ENCODE measurements at regions not wholly inside any gene's neighbourhood (a gene's known extent, or its start where the extent isn't known, plus 50 kb on each side); places are given as distances from the start of the nearest gene placed in this dataset.

DNA sequence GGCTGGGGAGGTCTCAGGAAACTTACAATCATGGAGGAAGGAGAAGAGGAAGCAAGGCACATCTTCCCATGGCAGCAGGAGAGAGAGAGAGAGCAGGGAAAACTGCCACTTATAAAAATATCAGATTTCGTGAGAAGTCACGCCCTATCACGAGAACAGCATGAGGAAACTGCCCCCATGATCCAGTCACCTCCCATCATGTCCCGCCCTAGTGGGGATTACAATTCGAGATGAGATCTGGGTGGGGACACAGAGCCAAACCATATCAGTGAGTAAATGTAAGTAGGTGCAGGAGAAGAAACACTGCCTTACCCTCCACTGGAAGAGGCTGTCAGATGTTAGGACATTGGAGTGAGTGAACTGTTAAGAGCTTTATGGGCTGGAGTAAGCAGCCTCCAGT, 270.4 kb downstream of the TFAP2C start:
- ChIA-PET POLR2A (no interaction called here), CTCF (no interaction called here)
- Histone ChIP-seq H3K4me1 (ENCODE audit: insufficient read depth, low read length) (no peaks in the 10 kb centered on the region), H3K4me3 (ENCODE audit: low read length) (no peak overlapping the region), H3K36me3 (ENCODE audit: insufficient read depth, low read length) (no peaks in the 10 kb centered on the region), H3K27ac (ENCODE audit: low read depth in 1 of 2, low read length in 2 of 2) (no peak overlapping the region), H3K27me3 (ENCODE audit: control insufficient read depth in 1 of 2, insufficient read depth in 2 of 2, low read length in 2 of 2) (peaks cover 3 to 4% of the 10 kb centered on the region in 2 experiments), H3K9me3 (ENCODE audit: control insufficient read depth in 1 of 2, insufficient read depth in 1 of 2, low read length in 2 of 2) (peaks cover 0 to 3% of the 10 kb centered on the region in 2 experiments)
- intact Hi-C loops (cut with DNase I, micrococcal nuclease) = no loop called here
- H3K36me3 Mint-ChIP-seq (ENCODE audit: low read depth) = no peaks in the 10 kb centered on the region
- no peak overlapping the region for H3K4me3 Mint-ChIP-seq
- H3K27ac Mint-ChIP-seq = no peak overlapping the region
- TF ChIP-seq, protein P1, sequence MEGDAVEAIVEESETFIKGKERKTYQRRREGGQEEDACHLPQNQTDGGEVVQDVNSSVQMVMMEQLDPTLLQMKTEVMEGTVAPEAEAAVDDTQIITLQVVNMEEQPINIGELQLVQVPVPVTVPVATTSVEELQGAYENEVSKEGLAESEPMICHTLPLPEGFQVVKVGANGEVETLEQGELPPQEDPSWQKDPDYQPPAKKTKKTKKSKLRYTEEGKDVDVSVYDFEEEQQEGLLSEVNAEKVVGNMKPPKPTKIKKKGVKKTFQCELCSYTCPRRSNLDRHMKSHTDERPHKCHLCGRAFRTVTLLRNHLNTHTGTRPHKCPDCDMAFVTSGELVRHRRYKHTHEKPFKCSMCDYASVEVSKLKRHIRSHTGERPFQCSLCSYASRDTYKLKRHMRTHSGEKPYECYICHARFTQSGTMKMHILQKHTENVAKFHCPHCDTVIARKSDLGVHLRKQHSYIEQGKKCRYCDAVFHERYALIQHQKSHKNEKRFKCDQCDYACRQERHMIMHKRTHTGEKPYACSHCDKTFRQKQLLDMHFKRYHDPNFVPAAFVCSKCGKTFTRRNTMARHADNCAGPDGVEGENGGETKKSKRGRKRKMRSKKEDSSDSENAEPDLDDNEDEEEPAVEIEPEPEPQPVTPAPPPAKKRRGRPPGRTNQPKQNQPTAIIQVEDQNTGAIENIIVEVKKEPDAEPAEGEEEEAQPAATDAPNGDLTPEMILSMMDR (IDR thresholded peaks at IDR 0.05) = no peak
- no peak for ATAC-seq (ENCODE audit: poor library complexity)
- H3K27me3 Mint-ChIP-seq = peaks cover 23% of the 10 kb centered on the region
- peaks cover 3% of the 10 kb centered on the region for H3K9me3 Mint-ChIP-seq
- H3K4me1 Mint-ChIP-seq (ENCODE audit: low read depth) = no peaks in the 10 kb centered on the region
- DNase-seq = no peak

- Mint-ChIP-seq H3K9me3 (peaks cover 2% of the 10 kb centered on the region), H3K4me3 (no peak overlapping the region), H3K36me3 (ENCODE audit: low read depth) (no peaks in the 10 kb centered on the region), H3K4me1 (ENCODE audit: low read depth) (no peaks in the 10 kb centered on the region), H3K27me3 (peaks cover 23% of the 10 kb centered on the region), H3K27ac (no peak overlapping the region)
- no peaks in the 10 kb centered on the region for H3K4me1 ChIP-seq (ENCODE audit: insufficient read depth, low read length)
- peaks cover 0 to 3% of the 10 kb centered on the region in 2 experiments for H3K9me3 ChIP-seq (ENCODE audit: control insufficient read depth in 1 of 2, insufficient read depth in 1 of 2, low read length in 2 of 2)
- no peak for ATAC-seq (ENCODE audit: poor library complexity)
- POLR2A ChIA-PET = no interaction called here
- H3K27me3 ChIP-seq (ENCODE audit: control insufficient read depth in 1 of 2, insufficient read depth in 2 of 2, low read length in 2 of 2) = peaks cover 3 to 4% of the 10 kb centered on the region in 2 experiments
- TF ChIP-seq, protein P1 (IDR thresholded peaks at IDR 0.05) = no peak
- CTCF ChIA-PET = no interaction called here
- no peaks in the 10 kb centered on the region for H3K36me3 ChIP-seq (ENCODE audit: insufficient read depth, low read length)
- intact Hi-C loops (cut with DNase I, micrococcal nuclease) = no loop called here
- H3K4me3 ChIP-seq (ENCODE audit: low read length) = no peak overlapping the region
- DNase-seq = no peak
- H3K27ac ChIP-seq (ENCODE audit: low read depth in 1 of 2, low read length in 2 of 2) = no peak overlapping the region
Measured at GRCh38 chr20:56900252-56900651, 271.1 kb downstream of the TFAP2C start.

DNA sequence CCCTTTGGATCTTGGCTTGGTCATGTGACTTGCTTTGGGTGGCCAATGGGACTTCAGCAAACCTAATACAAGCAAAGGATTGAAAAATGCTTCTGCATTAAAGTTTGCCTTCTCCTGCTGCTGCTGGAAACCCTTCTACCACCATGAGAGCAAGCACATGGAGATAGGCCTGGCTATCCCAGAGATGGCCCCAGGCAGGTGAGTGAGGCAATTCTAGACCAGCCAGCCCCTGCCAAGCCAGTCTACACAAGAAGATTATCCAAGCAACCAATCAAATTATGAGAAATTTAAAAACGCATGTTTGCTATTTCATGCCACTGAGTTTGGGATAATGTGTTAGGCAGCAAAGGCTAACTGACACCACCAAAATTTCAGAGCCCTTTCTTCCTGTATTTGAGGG, 274.3 kb downstream of the TFAP2C start:
- H3K27me3 Mint-ChIP-seq = peaks cover 23% of the 10 kb centered on the region
- no peak overlapping the region for H3K27ac Mint-ChIP-seq
- POLR2A ChIA-PET = no interaction called here
- no peaks in the 10 kb centered on the region for H3K36me3 Mint-ChIP-seq (ENCODE audit: low read depth)
- peaks cover 2% of the 10 kb centered on the region for H3K9me3 Mint-ChIP-seq
- no peaks in the 10 kb centered on the region for H3K4me1 ChIP-seq (ENCODE audit: insufficient read depth, low read length)
- peaks cover 0 to 3% of the 10 kb centered on the region in 2 experiments for H3K9me3 ChIP-seq (ENCODE audit: control insufficient read depth in 1 of 2, insufficient read depth in 1 of 2, low read length in 2 of 2)
- CTCF ChIA-PET = no interaction called here
- peaks cover 3 to 4% of the 10 kb centered on the region in 2 experiments for H3K27me3 ChIP-seq (ENCODE audit: control insufficient read depth in 1 of 2, insufficient read depth in 2 of 2, low read length in 2 of 2)
- no peak overlapping the region for H3K27ac ChIP-seq (ENCODE audit: low read depth in 1 of 2, low read length in 2 of 2)
- no peak overlapping the region for H3K4me3 ChIP-seq (ENCODE audit: low read length)
- ATAC-seq (ENCODE audit: poor library complexity) (no peak), DNase-seq (no peak)
- TF ChIP-seq, protein P1 (IDR thresholded peaks at IDR 0.05) = no peak
- H3K4me3 Mint-ChIP-seq = no peak overlapping the region
- no peaks in the 10 kb centered on the region for H3K36me3 ChIP-seq (ENCODE audit: insufficient read depth, low read length)
- intact Hi-C loops (cut with DNase I, micrococcal nuclease) = no loop called here
- no peaks in the 10 kb centered on the region for H3K4me1 Mint-ChIP-seq (ENCODE audit: low read depth)

Data from CD4-positive, alpha-beta T cell (primary cell).